ENCODE measurements at regions not wholly inside any gene's neighbourhood (a gene's known extent, or its start where the extent isn't known, plus 50 kb on each side); places are given as distances from the start of the nearest gene placed in this dataset.

DNA sequence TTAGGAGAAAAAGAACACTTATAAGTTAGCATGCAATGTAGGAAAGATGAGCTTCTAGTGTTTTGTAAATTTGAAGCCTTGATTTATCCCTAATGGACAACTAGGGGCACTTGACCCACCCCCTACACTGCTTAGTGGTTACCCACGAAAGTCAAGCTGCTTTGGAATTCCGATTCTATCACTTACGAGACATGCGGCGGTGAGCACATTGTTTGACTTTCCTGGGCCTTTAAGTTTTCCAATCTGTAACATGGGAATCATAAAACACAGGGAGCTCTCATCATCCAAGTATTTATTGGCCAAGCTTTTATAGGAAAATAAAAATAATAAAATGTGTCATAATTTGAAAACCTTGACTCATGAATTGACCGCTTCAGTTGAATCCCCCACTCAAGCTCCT lies 78.7 kb upstream of the PDK4 start:
- TF ChIP-seq CTCF (IDR thresholded peaks at IDR 0.05) (no peak), REST (IDR thresholded peaks at IDR 0.05; ENCODE audit: insufficient read depth in 1 of 2, low read depth in 2 of 2, low read length in 1 of 2) (no peak), POLR2AphosphoS5 (IDR thresholded peaks at IDR 0.05; ENCODE audit: low read depth, low read length) (no peak), SIN3A (IDR thresholded peaks at IDR 0.05; ENCODE audit: borderline replicate concordance, insufficient read depth, low read depth, low read length) (no peak), TCF7L2 (IDR thresholded peaks at IDR 0.05; ENCODE audit: low read depth, low read length) (no peak)
